Transverse colon (tissue), 4 donors: ENCODE measurements at regions not wholly inside any gene's neighbourhood (a gene's known extent, or its start where the extent isn't known, plus 50 kb on each side); places are given as distances from the start of the nearest gene placed in this dataset.

Experiments
- EP300 ChIP-seq: sonication (generic); formaldehyde crosslinking; IDR thresholded peaks from one replicate; pipeline ENCODE4 v1.6.1; 2017; ENCODE audit warnings: antibody characterized with exemption, low read depth
- POLR2A ChIP-seq: fragments of 450-650 bp; IDR thresholded peaks from one replicate; pipeline ENCODE4 v1.6.1; 2016; ENCODE audit warnings: antibody characterized with exemption, mild to moderate bottlenecking, moderate library complexity
- POLR2AphosphoS5 ChIP-seq, 3 donors: sonication (generic); formaldehyde crosslinking; IDR thresholded peaks; one replicate each; pipeline ENCODE4 v1.6.1; 2016; ENCODE audit warnings: antibody characterized with exemption in 3 of 3
- TF ChIP-seq, protein P1 (sequence below), 5 experiments: fragments of 200-600 bp in 3 of 5; fragments of 450-650 bp in 2 of 5; sonication (generic) in 3 of 5; IDR thresholded peaks; 1 replicate in 2 of 5; 2 replicates in 3 of 5; pipeline ENCODE4 v1.5.1; 2016 to 2017; ENCODE audit warnings: antibody characterized with exemption in 5 of 5, inconsistent platforms in 3 of 5, mild to moderate bottlenecking in 2 of 5, moderate library complexity in 1 of 5

DNA sequence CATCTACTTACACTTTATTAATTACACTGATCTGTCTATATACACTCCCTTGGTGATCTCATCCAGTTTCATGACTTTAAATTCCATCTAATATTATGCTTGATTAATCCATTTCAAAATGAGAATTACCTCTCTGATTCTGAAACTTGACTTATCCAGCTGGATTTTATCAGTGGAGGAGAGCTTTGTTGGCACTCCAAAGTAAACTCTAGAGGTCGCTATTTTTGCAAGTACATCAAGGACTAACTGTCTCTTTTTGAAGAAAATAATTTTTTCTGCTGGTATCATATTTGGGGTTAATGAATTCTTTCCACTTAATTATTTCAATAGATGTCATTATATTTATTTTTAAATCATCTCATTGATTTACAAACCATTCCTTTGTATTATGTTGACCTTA, 630.3 kb upstream of the MAN1A1 start:
- TF ChIP-seq POLR2AphosphoS5 (IDR thresholded peaks at IDR 0.05) (no peak), POLR2A (no peak), EP300 (no peak)
- TF ChIP-seq, protein P1, sequence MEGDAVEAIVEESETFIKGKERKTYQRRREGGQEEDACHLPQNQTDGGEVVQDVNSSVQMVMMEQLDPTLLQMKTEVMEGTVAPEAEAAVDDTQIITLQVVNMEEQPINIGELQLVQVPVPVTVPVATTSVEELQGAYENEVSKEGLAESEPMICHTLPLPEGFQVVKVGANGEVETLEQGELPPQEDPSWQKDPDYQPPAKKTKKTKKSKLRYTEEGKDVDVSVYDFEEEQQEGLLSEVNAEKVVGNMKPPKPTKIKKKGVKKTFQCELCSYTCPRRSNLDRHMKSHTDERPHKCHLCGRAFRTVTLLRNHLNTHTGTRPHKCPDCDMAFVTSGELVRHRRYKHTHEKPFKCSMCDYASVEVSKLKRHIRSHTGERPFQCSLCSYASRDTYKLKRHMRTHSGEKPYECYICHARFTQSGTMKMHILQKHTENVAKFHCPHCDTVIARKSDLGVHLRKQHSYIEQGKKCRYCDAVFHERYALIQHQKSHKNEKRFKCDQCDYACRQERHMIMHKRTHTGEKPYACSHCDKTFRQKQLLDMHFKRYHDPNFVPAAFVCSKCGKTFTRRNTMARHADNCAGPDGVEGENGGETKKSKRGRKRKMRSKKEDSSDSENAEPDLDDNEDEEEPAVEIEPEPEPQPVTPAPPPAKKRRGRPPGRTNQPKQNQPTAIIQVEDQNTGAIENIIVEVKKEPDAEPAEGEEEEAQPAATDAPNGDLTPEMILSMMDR (IDR thresholded peaks at IDR 0.05), result no peak
